ENCODE measurements at regions not wholly inside any gene's neighbourhood (a gene's known extent, or its start where the extent isn't known, plus 50 kb on each side); places are given as distances from the start of the nearest gene placed in this dataset.

- intact Hi-C loops (cut with DNase I): no loop called here
- Histone ChIP-seq H3K4me3 (no peak overlapping the region), H3K9me3 (no peaks in the 10 kb centered on the region), H3K27ac (replicated peaks in 1 of 4) (no peak overlapping the region), H3K36me3 (no peaks in the 10 kb centered on the region), H3K4me1 (no peaks in the 10 kb centered on the region), H3K27me3 (no peaks in the 10 kb centered on the region)
- TF ChIP-seq POLR2A (IDR thresholded peaks at IDR 0.05; ENCODE audit: low read depth) (no peak), POLR2AphosphoS5 (IDR thresholded peaks at IDR 0.05) (no peak), EP300 (IDR thresholded peaks at IDR 0.05) (no peak), CTCF (IDR thresholded peaks at IDR 0.05) (no peak)
- DNase-seq (ENCODE audit: extremely low spot score): no peak
- 85% methylated on average over 3 of the region's 3 CpGs for WGBS
Measured at GRCh38 chr4:60117726-60118323, 1082.3 kb upstream of the ADGRL3 start.

- 90% methylated on average over 6 of the region's 6 CpGs for WGBS
- TF ChIP-seq POLR2AphosphoS5 (IDR thresholded peaks at IDR 0.05) (no peak), CTCF (IDR thresholded peaks at IDR 0.05) (no peak), EP300 (IDR thresholded peaks at IDR 0.05) (no peak), POLR2A (IDR thresholded peaks at IDR 0.05; ENCODE audit: low read depth) (no peak)
- DNase-seq (ENCODE audit: extremely low spot score): no peak
- H3K9me3 ChIP-seq: no peaks in the 10 kb centered on the region
- intact Hi-C loops (cut with DNase I): no loop called here
- no peaks in the 10 kb centered on the region for H3K4me1 ChIP-seq
- H3K27me3 ChIP-seq: no peaks in the 10 kb centered on the region
- H3K36me3 ChIP-seq: no peaks in the 10 kb centered on the region
- H3K27ac ChIP-seq (replicated peaks in 1 of 4): no peak overlapping the region
- H3K4me3 ChIP-seq: no peak overlapping the region
Measured at GRCh38 chr4:60122820-60123219, 1077.3 kb upstream of the ADGRL3 start.

- Histone ChIP-seq H3K9me3 (no peaks in the 10 kb centered on the region), H3K36me3 (no peaks in the 10 kb centered on the region), H3K4me1 (no peaks in the 10 kb centered on the region), H3K27ac (replicated peaks in 1 of 4) (no peak overlapping the region), H3K27me3 (no peaks in the 10 kb centered on the region), H3K4me3 (no peak overlapping the region)
- intact Hi-C loops (cut with DNase I): no loop called here
- WGBS: 62% methylated on average over 4 of the region's 4 CpGs
- DNase-seq (ENCODE audit: extremely low spot score): no peak
- no peak for TF ChIP-seq CTCF (IDR thresholded peaks at IDR 0.05)
- TF ChIP-seq EP300 (IDR thresholded peaks at IDR 0.05): no peak
- no peak for TF ChIP-seq POLR2A (IDR thresholded peaks at IDR 0.05; ENCODE audit: low read depth)
- no peak for TF ChIP-seq POLR2AphosphoS5 (IDR thresholded peaks at IDR 0.05)
Measured at GRCh38 chr4:60128888-60129287, 1071.2 kb upstream of the ADGRL3 start.

GRCh38 chr4:60129740-60130139 lies 1070.4 kb upstream of the ADGRL3 start:
- H3K4me3 ChIP-seq: no peak overlapping the region
- intact Hi-C loops (cut with DNase I): no loop called here
- no peaks in the 10 kb centered on the region for H3K27me3 ChIP-seq
- no peaks in the 10 kb centered on the region for H3K9me3 ChIP-seq
- no peak overlapping the region for H3K27ac ChIP-seq (replicated peaks in 1 of 4)
- WGBS: 50% methylated on average over 1 of the region's 1 CpG
- no peaks in the 10 kb centered on the region for H3K36me3 ChIP-seq
- DNase-seq (ENCODE audit: extremely low spot score): no peak
- H3K4me1 ChIP-seq: no peaks in the 10 kb centered on the region
- TF ChIP-seq POLR2AphosphoS5 (IDR thresholded peaks at IDR 0.05) (no peak), EP300 (IDR thresholded peaks at IDR 0.05) (no peak), POLR2A (IDR thresholded peaks at IDR 0.05; ENCODE audit: low read depth) (no peak), CTCF (IDR thresholded peaks at IDR 0.05) (no peak)

- intact Hi-C loops (cut with DNase I): no loop called here
- Histone ChIP-seq H3K4me1 (no peaks in the 10 kb centered on the region), H3K9me3 (no peaks in the 10 kb centered on the region), H3K27me3 (no peaks in the 10 kb centered on the region), H3K4me3 (no peak overlapping the region), H3K36me3 (no peaks in the 10 kb centered on the region), H3K27ac (replicated peaks in 1 of 4) (no peak overlapping the region)
- TF ChIP-seq POLR2AphosphoS5 (IDR thresholded peaks at IDR 0.05) (no peak), EP300 (IDR thresholded peaks at IDR 0.05) (no peak), POLR2A (IDR thresholded peaks at IDR 0.05; ENCODE audit: low read depth) (no peak), CTCF (IDR thresholded peaks at IDR 0.05) (no peak)
- WGBS: 94% methylated on average over 1 of the region's 1 CpG
- no peak for DNase-seq (ENCODE audit: extremely low spot score)
Measured at GRCh38 chr4:60133375-60133774, 1066.8 kb upstream of the ADGRL3 start.
